Stimulated activated naive B cell treated with anti-CD40 and anti-IgM and Interleukin-4, amounts not matched to agents 10 μg/mL and 1 μg/mL and 100 μg/mL, for 72 hours (primary cell): ENCODE measurements at regions not wholly inside any gene's neighbourhood (a gene's known extent, or its start where the extent isn't known, plus 50 kb on each side); places are given as distances from the start of the nearest gene placed in this dataset.

ENCODE experiments used
- ATAC-seq, 2 donors: fragments of 150-1000 bp; cut with Tn5 transposase; replicated peaks; 2 replicates each; pipeline ENCODE4 v1.10.0; 2021; ENCODE audit warnings: moderate library complexity in 1 of 2
- DNase-seq: peaks from one replicate; pipeline ENCODE4 v3.0.0; 2021
- H3K27ac Mint-ChIP-seq: one replicate; pipeline ENCODE4 v1.8.0; 2022; ENCODE audit warnings: mild to moderate bottlenecking, mixed read lengths
- H3K27me3 Mint-ChIP-seq, 2 donors: one replicate each; pipeline ENCODE4 v1.8.0; 2022; ENCODE audit warnings: mixed read lengths in 2 of 2
- H3K36me3 Mint-ChIP-seq, 2 donors: one replicate each; pipeline ENCODE4 v1.8.0; 2022; ENCODE audit warnings: mixed read lengths in 2 of 2, mild to moderate bottlenecking in 1 of 2
- H3K4me1 Mint-ChIP-seq, 2 donors: one replicate each; pipeline ENCODE4 v1.8.0; 2022; ENCODE audit warnings: mixed read lengths in 2 of 2, mild to moderate bottlenecking in 1 of 2
- H3K4me3 Mint-ChIP-seq, 2 donors: one replicate each; pipeline ENCODE4 v1.8.0; 2022; ENCODE audit warnings: mild to moderate bottlenecking in 2 of 2, mixed read lengths in 2 of 2, moderate library complexity in 1 of 2
- H3K9me3 Mint-ChIP-seq, 2 donors: one replicate each; pipeline ENCODE4 v1.8.0; 2022; ENCODE audit warnings: mixed read lengths in 2 of 2, mild to moderate bottlenecking in 1 of 2

DNA sequence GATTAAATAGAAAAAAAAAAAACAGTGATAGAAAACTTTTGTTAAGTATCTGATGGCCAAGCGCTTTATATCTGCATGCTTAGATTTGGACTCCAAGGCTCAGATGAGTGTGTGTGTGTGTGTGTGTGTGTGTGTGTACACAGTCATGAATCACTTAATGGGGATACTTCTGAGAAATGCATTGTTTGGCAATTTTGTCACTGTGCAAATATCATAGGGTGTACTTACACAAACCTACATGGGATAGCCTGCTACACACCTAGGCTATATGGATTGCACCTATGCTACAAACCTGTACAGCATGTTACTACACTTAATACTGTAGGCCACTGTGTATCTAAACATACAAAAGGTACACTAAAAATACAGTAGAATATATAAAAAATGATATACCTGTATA, 635.6 kb upstream of the NUDT12 start:
- Mint-ChIP-seq H3K4me1 (no peaks in the 10 kb centered on the region), H3K27ac (no peak overlapping the region), H3K27me3 (no peaks in the 10 kb centered on the region), H3K9me3 (no peaks in the 10 kb centered on the region), H3K4me3 (no peak overlapping the region), H3K36me3 (no peaks in the 10 kb centered on the region)
- no peak for DNase-seq
- no peak for ATAC-seq

DNA sequence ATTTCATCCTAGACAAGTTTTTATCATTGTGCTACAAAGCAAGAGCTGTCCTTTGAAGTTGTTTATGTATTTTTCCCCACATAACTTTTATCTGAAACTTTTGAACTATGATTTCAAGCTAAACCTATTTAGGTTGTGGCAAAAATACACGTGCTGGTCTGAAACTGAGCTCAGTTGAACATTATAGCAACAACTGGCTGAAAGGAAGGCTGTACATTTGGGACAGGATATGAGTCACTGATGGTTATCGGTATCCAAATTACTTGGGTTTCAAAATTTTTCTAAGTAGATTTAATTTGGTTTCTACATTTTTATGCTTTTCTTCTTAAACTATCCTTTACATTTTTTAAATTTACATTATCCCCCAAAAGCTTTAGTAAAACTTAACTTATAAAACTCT, 627.3 kb upstream of the NUDT12 start:
- Mint-ChIP-seq H3K27ac (no peak overlapping the region), H3K27me3 (no peaks in the 10 kb centered on the region), H3K9me3 (peaks cover 9 to 17% of the 10 kb centered on the region in 2 donors), H3K4me3 (no peak overlapping the region), H3K4me1 (no peaks in the 10 kb centered on the region), H3K36me3 (no peaks in the 10 kb centered on the region)
- no peak for DNase-seq
- ATAC-seq, result no peak

DNA sequence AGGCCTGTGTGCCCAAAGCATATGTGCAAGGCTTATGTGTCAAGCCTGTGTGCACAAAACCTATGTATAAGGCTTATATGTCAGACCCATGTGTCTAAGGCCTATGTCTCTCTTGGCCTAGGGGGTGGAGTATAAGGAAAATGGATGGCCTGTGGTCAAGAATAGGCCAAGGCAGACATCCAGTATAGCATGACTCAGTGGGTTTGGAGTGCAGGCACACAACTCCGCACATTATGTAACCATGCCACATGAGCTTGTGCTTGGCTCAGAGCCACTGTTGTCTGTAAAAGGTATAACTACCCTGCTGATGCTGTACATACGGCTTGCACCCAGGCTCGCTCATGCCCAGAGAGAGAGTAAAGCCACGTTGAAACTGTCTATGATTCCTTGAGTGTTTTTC, 626.4 kb upstream of the NUDT12 start:
- no peak for DNase-seq
- Mint-ChIP-seq H3K4me3 (no peak overlapping the region), H3K27ac (no peak overlapping the region)

DNA sequence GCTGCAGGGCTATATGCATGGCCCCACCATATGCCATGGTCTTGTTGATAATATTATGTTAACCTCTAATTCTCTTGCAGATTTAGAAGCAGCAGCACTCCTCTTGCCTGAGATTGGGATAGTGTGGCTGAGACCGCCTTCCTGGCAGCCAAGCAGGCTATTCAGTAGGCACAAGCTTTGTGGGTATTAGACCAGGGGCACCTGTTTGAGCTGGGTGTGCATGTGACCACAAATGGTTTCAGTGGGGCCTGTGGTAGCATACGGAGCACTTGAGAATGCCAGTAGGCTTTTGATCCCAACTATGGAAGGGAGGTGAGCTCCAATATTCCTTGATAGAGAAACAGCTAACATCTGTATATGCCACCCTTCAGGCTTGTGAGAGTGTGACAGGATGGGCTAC, 625.1 kb upstream of the NUDT12 start:
- Mint-ChIP-seq H3K27ac (no peak overlapping the region), H3K27me3 (no peaks in the 10 kb centered on the region), H3K9me3 (peaks cover 9 to 18% of the 10 kb centered on the region in 2 donors), H3K4me1 (no peaks in the 10 kb centered on the region), H3K4me3 (no peak overlapping the region), H3K36me3 (no peaks in the 10 kb centered on the region)
- DNase-seq, result no peak
- ATAC-seq, result no peak

More for the DNA sequence above, 626.4 kb upstream of the NUDT12 start:
- Mint-ChIP-seq H3K27me3 (no peaks in the 10 kb centered on the region), H3K9me3 (peaks cover 9 to 17% of the 10 kb centered on the region in 2 donors), H3K4me1 (no peaks in the 10 kb centered on the region), H3K36me3 (no peaks in the 10 kb centered on the region)
- no peak for ATAC-seq

DNA sequence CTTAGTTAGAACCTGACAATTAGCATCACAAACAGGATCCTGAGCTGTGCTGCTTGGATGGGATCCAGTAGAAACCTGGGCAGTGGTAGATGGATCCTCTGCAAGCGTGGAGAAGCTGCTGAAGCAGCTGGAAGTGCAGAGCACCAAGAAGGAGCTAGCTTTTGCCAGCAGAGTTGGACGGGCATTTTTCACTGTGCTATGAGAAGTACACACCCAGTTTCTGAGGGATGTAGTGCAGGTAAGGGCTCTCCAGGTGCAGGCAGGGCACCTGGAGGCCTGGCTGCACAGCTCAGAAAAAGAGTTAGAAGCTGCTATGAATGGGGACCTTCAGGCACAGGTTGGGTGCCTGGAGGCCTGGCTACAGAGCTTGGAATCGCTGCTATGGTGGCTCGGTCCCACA, 623.9 kb upstream of the NUDT12 start:
- H3K4me1 Mint-ChIP-seq, result no peaks in the 10 kb centered on the region
- ATAC-seq (no peak), DNase-seq (no peak)
- H3K4me3 Mint-ChIP-seq, result no peak overlapping the region
- no peak overlapping the region for H3K27ac Mint-ChIP-seq
- H3K36me3 Mint-ChIP-seq, result no peaks in the 10 kb centered on the region
- peaks cover 13 to 22% of the 10 kb centered on the region in 2 donors for H3K9me3 Mint-ChIP-seq
- H3K27me3 Mint-ChIP-seq, result no peaks in the 10 kb centered on the region

DNA sequence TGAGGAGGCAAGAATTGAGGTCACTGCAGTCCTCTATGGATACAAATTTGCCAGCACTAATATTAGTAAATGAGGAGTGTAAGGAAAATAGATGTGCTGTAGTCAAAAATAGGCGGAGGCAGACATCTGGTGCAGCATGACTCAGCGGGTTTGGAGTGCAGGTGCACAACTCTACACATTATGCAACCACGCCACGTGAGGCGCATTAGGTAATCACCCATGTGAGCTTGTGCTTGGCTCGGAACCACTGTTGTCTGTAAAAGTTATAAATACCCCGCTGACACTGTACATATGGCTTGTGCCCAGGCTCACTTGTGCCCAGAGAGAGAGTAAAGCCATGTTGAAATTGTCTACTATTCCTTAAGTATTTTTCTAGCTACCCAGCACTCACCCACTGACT, 623.5 kb upstream of the NUDT12 start:
- ATAC-seq, result no peak
- no peak overlapping the region for H3K4me3 Mint-ChIP-seq
- no peaks in the 10 kb centered on the region for H3K36me3 Mint-ChIP-seq
- no peaks in the 10 kb centered on the region for H3K27me3 Mint-ChIP-seq
- no peak overlapping the region for H3K27ac Mint-ChIP-seq
- no peaks in the 10 kb centered on the region for H3K4me1 Mint-ChIP-seq
- no peak for DNase-seq
- H3K9me3 Mint-ChIP-seq, result peaks cover 13 to 25% of the 10 kb centered on the region in 2 donors

DNA sequence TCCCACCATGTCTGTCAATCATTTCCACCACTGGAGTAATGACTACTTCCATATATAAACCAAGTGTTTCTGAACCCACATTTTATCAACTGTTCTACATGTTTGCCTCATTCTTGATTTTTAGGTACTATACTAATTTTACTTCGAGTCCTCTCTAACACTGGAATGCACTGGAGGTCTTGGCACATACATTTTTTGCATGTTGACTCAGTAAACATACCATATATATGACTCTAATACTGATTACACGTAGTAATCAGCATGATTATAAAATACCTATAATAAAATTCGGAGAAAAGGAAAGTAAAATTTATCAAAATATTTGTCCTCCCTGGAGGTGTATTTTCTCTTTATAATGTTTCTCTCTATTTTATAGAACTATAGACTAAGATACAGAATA, 621.7 kb upstream of the NUDT12 start:
- no peaks in the 10 kb centered on the region for H3K4me1 Mint-ChIP-seq
- no peak overlapping the region for H3K4me3 Mint-ChIP-seq
- no peak overlapping the region for H3K27ac Mint-ChIP-seq
- H3K9me3 Mint-ChIP-seq, result peaks cover 20 to 31% of the 10 kb centered on the region in 2 donors
- DNase-seq (no peak), ATAC-seq (no peak)
- no peaks in the 10 kb centered on the region for H3K27me3 Mint-ChIP-seq
- peaks cover 0 to 4% of the 10 kb centered on the region in 2 donors for H3K36me3 Mint-ChIP-seq

DNA sequence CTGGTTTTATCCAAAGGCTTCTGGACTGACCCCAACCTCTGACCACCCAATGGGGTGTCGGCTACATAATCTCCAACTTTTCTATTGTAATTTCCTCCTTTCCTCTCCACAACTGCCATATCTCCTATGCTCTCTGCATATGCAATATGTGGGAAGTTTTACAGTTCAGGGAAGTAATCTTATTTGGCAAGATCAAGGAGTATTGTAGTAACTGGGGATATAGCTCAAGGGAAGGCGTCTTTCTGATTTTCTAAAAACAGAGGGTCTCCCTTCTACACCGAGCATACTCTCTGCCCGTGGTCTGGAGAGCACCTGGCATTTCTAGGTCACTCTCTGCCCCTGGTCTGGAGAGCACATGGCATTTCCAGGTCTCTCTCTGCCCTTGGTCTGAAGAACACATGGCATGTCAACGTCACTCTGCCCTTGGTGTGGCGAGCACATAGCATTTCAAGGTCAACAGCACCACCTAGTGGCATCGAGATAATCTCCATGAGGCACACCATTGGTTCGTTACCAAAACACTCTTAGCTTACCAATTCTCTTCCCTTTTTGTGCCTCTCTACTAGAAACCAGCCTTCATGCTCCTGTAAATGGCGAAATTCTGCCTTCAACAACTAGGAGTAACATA, 616.4 kb upstream of the NUDT12 start:
- ATAC-seq, result peak; percentile 41 to 53
- Mint-ChIP-seq H3K4me1 (no peaks in the 10 kb centered on the region), H3K9me3 (peaks cover 14 to 16% of the 10 kb centered on the region in 2 donors), H3K27ac (no peak overlapping the region), H3K36me3 (peaks cover 0 to 4% of the 10 kb centered on the region in 2 donors), H3K27me3 (no peaks in the 10 kb centered on the region), H3K4me3 (no peak overlapping the region)
- no peak for DNase-seq

DNA sequence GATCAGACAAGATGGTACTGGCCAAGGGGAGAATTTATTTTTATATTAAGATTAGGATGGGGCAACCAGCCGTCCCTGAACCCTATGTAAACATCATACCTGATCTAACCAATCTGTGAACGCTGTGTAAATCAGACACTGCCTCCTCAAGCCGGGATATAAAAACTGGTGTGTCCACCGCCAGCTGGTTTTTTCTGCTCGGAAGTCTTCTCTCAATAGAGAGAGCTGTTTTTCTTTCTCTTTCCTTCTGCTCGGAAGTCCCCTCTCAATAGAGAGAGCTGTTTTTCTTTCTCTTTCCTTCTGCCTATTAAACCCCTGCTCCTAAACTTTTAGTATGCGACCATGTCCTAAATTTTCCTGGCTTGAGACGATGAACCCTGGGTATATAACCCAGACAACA, 615.5 kb upstream of the NUDT12 start:
- Mint-ChIP-seq H3K36me3 (peaks cover 0 to 4% of the 10 kb centered on the region in 2 donors), H3K4me1 (no peaks in the 10 kb centered on the region), H3K27ac (no peak overlapping the region), H3K9me3 (peaks cover 13 to 16% of the 10 kb centered on the region in 2 donors), H3K27me3 (no peaks in the 10 kb centered on the region), H3K4me3 (no peak overlapping the region)
- ATAC-seq, result no peak
- no peak for DNase-seq

DNA sequence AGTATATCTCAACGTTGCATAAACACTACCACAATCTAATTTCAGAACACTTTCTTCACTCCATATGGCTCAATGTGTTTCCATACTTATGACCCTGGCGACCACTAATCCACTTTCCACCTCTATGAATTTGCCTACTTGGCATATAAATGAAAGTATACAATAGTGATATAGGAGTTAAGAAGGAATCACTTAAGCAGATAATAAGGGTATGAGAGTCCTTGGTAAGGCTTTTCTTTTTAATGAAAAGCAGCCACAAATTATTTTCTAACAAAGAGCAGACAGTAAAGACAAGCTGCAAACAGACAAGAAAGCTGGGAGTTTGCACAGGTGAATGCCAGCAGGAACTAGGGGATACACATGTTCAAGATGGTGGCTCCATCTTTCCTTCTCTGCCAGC, 615.1 kb upstream of the NUDT12 start:
- Mint-ChIP-seq H3K27ac (no peak overlapping the region), H3K4me3 (no peak overlapping the region), H3K9me3 (peaks cover 13 to 16% of the 10 kb centered on the region in 2 donors), H3K4me1 (no peaks in the 10 kb centered on the region), H3K27me3 (no peaks in the 10 kb centered on the region), H3K36me3 (peaks cover 0 to 4% of the 10 kb centered on the region in 2 donors)
- no peak for DNase-seq
- ATAC-seq, result no peak

DNA sequence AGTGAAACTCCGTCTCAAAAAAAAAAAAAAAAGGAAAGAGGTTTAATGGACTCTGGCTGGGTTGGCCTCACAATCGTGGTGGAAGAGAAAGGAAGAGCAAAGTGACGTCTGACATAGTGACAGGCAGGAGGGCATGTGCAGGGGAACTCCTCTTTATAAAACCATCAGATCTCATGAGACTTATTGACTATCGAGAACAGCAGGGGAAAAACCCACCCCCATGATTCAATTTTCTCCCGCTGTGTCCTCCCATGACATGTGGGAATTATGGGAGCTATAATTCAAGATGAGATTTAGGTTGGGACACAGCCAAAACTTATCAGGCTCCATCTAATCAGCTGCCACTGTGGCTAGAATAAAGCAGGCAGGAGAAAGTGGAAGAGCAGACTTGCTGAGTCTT, 610.4 kb upstream of the NUDT12 start:
- Mint-ChIP-seq H3K4me3 (no peak overlapping the region), H3K36me3 (no peaks in the 10 kb centered on the region), H3K4me1 (no peaks in the 10 kb centered on the region), H3K9me3 (no peaks in the 10 kb centered on the region), H3K27ac (no peak overlapping the region), H3K27me3 (no peaks in the 10 kb centered on the region)
- no peak for DNase-seq
- no peak for ATAC-seq

DNA sequence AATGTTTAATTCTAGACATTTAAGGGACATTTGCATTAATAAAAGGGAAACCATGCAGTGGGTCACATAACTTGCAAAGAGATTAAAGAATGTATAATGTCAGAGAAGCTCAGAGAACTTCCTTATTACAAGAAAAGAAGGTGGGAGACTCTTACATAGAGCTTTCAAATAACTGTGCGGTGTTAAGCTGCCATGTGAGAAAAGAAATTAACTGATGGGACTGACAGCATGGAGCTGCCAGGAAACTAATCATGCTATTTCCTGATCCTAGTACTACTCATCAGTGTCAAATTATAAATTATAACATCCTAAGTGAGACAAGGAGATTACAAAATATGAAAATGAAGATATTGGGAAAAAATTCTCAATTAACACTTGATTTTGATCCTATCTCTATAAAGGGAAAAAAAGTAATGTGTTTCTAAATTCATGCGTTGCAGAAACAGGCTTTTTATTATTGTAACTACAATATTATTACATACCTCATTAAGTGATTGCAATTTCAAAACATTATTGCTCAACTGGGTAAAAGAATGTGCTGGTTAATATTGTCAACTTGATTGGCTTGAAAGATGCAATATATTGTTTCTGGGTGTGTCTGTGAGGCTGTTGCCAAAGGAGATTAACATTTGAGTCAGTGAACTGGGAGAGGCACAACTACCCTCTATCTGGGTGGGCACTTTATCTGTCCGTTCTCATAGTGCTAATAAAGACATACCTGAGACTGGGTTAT, 609.5 kb upstream of the NUDT12 start:
- no peaks in the 10 kb centered on the region for H3K4me1 Mint-ChIP-seq
- ATAC-seq (no peak), DNase-seq (no peak)
- no peaks in the 10 kb centered on the region for H3K27me3 Mint-ChIP-seq
- no peak overlapping the region for H3K4me3 Mint-ChIP-seq
- H3K9me3 Mint-ChIP-seq, result no peaks in the 10 kb centered on the region
- no peak overlapping the region for H3K27ac Mint-ChIP-seq
- H3K36me3 Mint-ChIP-seq, result no peaks in the 10 kb centered on the region

DNA sequence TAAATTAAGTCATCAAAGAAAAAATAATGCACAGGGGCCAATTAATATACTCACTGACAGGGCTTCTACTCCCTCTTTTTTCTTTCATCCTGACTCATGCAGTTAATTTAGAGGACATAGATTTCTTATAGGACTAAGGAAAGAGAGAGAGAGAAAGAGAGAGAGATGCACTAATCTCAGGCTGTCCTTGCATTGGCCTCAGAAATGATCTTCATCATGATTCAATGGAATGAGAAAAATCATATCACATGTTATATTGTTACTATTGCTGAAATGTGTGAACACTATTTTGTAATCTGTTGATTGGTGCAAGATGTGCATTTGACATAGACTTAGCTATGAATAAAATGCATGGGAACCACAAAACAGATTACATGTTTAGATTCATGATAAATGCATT, 608.3 kb upstream of the NUDT12 start:
- Mint-ChIP-seq H3K4me1 (no peaks in the 10 kb centered on the region), H3K27ac (no peak overlapping the region), H3K4me3 (no peak overlapping the region), H3K9me3 (no peaks in the 10 kb centered on the region), H3K27me3 (no peaks in the 10 kb centered on the region), H3K36me3 (no peaks in the 10 kb centered on the region)
- no peak for ATAC-seq
- no peak for DNase-seq

DNA sequence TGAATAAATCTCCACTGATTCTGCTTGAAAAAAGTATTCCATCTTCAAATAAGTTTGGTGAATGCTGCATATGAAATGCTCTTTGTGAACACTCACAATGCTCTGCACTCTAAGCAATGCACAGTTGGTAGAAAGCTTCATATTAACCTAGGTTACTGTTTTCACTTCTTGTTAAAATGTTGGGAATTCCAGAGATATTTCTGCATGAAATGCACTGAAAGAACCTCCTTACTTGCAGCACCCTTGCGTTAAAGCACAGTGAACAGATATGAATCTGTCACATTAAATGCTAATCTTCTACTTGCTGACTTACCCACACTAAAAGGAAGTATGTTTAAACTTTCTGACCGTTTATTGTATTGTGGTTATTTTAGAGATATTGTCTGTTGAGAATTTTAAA, 584.1 kb upstream of the NUDT12 start:
- H3K27me3 Mint-ChIP-seq, result no peaks in the 10 kb centered on the region
- H3K4me1 Mint-ChIP-seq, result no peaks in the 10 kb centered on the region
- peaks cover 0 to 6% of the 10 kb centered on the region in 2 donors for H3K9me3 Mint-ChIP-seq
- ATAC-seq, result no peak
- H3K4me3 Mint-ChIP-seq, result no peak overlapping the region
- no peak overlapping the region for H3K27ac Mint-ChIP-seq
- DNase-seq, result no peak
- no peaks in the 10 kb centered on the region for H3K36me3 Mint-ChIP-seq

DNA sequence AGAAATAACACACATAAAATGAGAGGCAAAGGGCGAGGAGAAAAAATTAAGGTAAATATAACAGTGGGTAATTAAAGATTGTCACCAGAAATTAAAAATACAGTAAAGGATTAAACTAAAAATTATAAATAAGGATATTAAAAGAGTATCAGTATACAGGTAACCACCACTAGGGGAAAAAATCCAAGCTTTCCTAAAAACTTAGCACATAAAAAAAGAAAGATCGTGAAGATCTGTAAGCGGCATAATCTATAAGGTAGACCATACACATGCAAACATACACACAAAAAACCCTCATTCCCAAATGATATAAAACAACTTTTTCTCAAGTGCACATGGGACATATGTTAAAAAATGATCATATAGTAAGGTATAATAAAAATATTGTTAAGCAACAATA, 577.3 kb upstream of the NUDT12 start:
- H3K9me3 Mint-ChIP-seq, result no peaks in the 10 kb centered on the region
- no peaks in the 10 kb centered on the region for H3K27me3 Mint-ChIP-seq
- DNase-seq (no peak), ATAC-seq (no peak)
- no peak overlapping the region for H3K27ac Mint-ChIP-seq
- H3K4me3 Mint-ChIP-seq, result no peak overlapping the region
- no peaks in the 10 kb centered on the region for H3K36me3 Mint-ChIP-seq
- no peaks in the 10 kb centered on the region for H3K4me1 Mint-ChIP-seq
